GM12878 (cell line): ENCODE measurements at regions not wholly inside any gene's neighbourhood (a gene's known extent, or its start where the extent isn't known, plus 50 kb on each side); places are given as distances from the start of the nearest gene placed in this dataset.

Experiments
- ATAC-seq: fragments of 200-7000 bp; cut with Tn5 transposase; 3 replicates; pipeline ENCODE4 v1.9.1; 2020; ENCODE audit warnings: mild to moderate bottlenecking, moderate library complexity
- BruUV-seq: library from RNA; stranded (reverse); fragments of 400-500 nt; replicated peaks from 2 replicates; lab custom pipeline; 2021; lab: Mats Ljungman, UMichigan
- CTCF ChIA-PET: fragments of 300-600 bp; sonication (Branson Sonifier 250); formaldehyde crosslinking; extraction: SDS; loops from one replicate; lab custom pipeline; 2021; ENCODE audit warnings: inconsistent platforms; lab: Yijun Ruan, JAX
- POLR2A ChIA-PET: fragments of 350-600 bp; formaldehyde crosslinking; extraction: SDS; loops from one replicate; lab custom pipeline; 2021; ENCODE audit warnings: inconsistent platforms; lab: Charles Lee
- RAD21 ChIA-PET: fragments of 300-600 bp; sonication (Branson Sonifier 250); formaldehyde crosslinking; loops from one replicate; lab custom pipeline; 2023; ENCODE audit warnings: antibody characterized with exemption; ENCODE audit not compliant: unreplicated experiment; lab: Charles Lee
- SMC1A ChIA-PET: fragments of 300-600 bp; sonication (Branson Sonifier 250); formaldehyde crosslinking; loops from one replicate; lab custom pipeline; 2023; ENCODE audit not compliant: unreplicated experiment, uncharacterized antibody; lab: Charles Lee
- DNase-seq: peaks from one replicate; pipeline ENCODE4 v3.0.0-alpha.2; 2011; ENCODE audit warnings: low read depth, low spot score
- FAIRE-seq: peaks from 3 replicates; lab custom pipeline; 2011; peaks lifted over from hg19 to GRCh38; lab: Jason Lieb, UNC
- H2AFZ ChIP-seq: 2 replicates; pipeline ENCODE4 v1.6.0; 2011; ENCODE audit warnings: low read depth, low read length, control low read depth; ENCODE audit not compliant: control insufficient read depth
- H3K27ac ChIP-seq: 2 replicates; pipeline ENCODE4 v1.5.1; 2011; ENCODE audit warnings: control low read depth; ENCODE audit not compliant: control insufficient read depth, insufficient read depth
- H3K27me3 ChIP-seq, 2 experiments: replicated peaks in 1 of 2; 2 replicates each; pipeline versions ENCODE4 v1.6.0 to v1.6.1; 2011; ENCODE audit warnings: low read length in 1 of 2; ENCODE audit not compliant: control insufficient read depth in 2 of 2, insufficient read depth in 2 of 2
- H3K36me3 ChIP-seq, 2 experiments: 2 replicates each; pipeline ENCODE4 v1.5.1; 2011; ENCODE audit warnings: low read length in 1 of 2; ENCODE audit not compliant: control insufficient read depth in 2 of 2, insufficient read depth in 2 of 2
- H3K4me1 ChIP-seq: 2 replicates; pipeline ENCODE4 v1.6.1; 2011; ENCODE audit warnings: mild to moderate bottlenecking, low read length, moderate library complexity, mixed read lengths; ENCODE audit not compliant: control insufficient read depth, insufficient read depth
- H3K4me2 ChIP-seq: 2 replicates; pipeline ENCODE4 v1.6.0; 2011; ENCODE audit warnings: control low read depth; ENCODE audit not compliant: control insufficient read depth, insufficient read depth
- H3K4me3 ChIP-seq: fragments of 200-600 bp; sonication (generic); 2 replicates; pipeline ENCODE4 v1.5.1; 2016
- H3K79me2 ChIP-seq: 2 replicates; pipeline ENCODE4 v1.6.0; 2011; ENCODE audit warnings: low read length; ENCODE audit not compliant: control insufficient read depth, insufficient read depth
- H3K9ac ChIP-seq: 2 replicates; pipeline ENCODE4 v1.8.0; 2011; ENCODE audit warnings: low read length, control low read depth, mixed read lengths; ENCODE audit not compliant: control insufficient read depth, insufficient read depth
- H3K9me3 ChIP-seq: replicated peaks from 3 replicates; pipeline ENCODE4 v1.5.1; 2011; ENCODE audit warnings: mild to moderate bottlenecking, low read length; ENCODE audit not compliant: control insufficient read depth, insufficient read depth
- H4K20me1 ChIP-seq: 2 replicates; pipeline ENCODE4 v1.6.0; 2011; ENCODE audit not compliant: control insufficient read depth, insufficient read depth
- HDAC6 ChIP-seq: fragments of 200-600 bp; sonication (generic); IDR thresholded peaks from one replicate; pipeline ENCODE4 v1.8.0; 2017; ENCODE audit warnings: antibody characterized with exemption; ENCODE audit not compliant: unreplicated experiment
- KAT2A ChIP-seq: conservative IDR thresholded peaks from 2 replicates; pipeline ENCODE4 v1.6.1; 2011; ENCODE audit warnings: low read depth, low read length; ENCODE audit not compliant: control insufficient read depth
- RUNX3 ChIP-seq: IDR thresholded peaks from 2 replicates; pipeline ENCODE4 v1.6.1; 2012; ENCODE audit warnings: low read length, inconsistent platforms
- SMC3 ChIP-seq: IDR thresholded peaks from 2 replicates; pipeline ENCODE4 v1.6.1; 2011; ENCODE audit warnings: low read length, improper control_type of control experiment, borderline replicate concordance
- ZNF207 ChIP-seq: fragments of 450-650 bp; IDR thresholded peaks from 2 replicates; pipeline ENCODE4 v1.6.1; 2014; ENCODE audit warnings: antibody characterized with exemption, mild to moderate bottlenecking, borderline replicate concordance
- ZNF622 ChIP-seq: fragments of 450-650 bp; IDR thresholded peaks from 2 replicates; pipeline ENCODE4 v1.6.1; 2017; ENCODE audit warnings: mild to moderate bottlenecking, inconsistent platforms
- WGBS: methylation state at CpG from one replicate; pipeline ENCODE4 v1.1.6; 2016; ENCODE audit warnings: low lambda C conversion rate; ENCODE audit not compliant: insufficient replicate concordance, insufficient coverage; ENCODE audit errors: missing lambda C conversion rate; 5-methylcytosine and 5-hydroxymethylcytosine counted together
- in situ Hi-C: fragments of 300-500 bp; cut with MboI; formaldehyde crosslinking; loops from 9 replicates; pipeline ENCODE4 v1.14.3; 2018; ENCODE audit warnings: mixed read lengths
- intact Hi-C: fragments of 100-400 bp; cut with micrococcal nuclease; formaldehyde crosslinking; loops from one replicate; pipeline ENCODE4 v1.14.2; 2022; ENCODE audit not compliant: unreplicated experiment
- TF ChIP-seq, protein P1 (sequence below): IDR thresholded peaks from 2 replicates; pipeline ENCODE4 v1.6.1; 2012; ENCODE audit warnings: mild to moderate bottlenecking, low read depth, low read length

DNA sequence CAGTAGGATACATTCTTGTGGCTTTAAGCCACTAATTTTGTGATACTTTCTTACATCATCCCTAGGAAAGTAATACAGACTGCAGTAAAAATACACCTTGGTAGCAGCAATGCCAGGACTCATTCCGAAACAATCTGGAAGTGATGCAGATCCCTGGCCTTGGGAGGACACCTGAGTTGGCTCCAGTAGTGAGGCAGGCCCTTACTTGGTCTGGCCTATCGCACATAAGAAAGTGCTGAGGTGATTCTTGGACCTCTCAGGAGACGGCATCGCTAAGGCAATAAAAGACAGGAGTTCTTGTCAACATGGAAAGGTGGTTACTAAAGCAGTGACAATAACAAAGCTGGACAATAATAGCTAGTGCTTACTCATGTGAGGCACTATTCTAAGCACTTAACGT is 126.5 kb downstream of the SUCNR1 start:
- Histone ChIP-seq H3K4me3 (no peak overlapping the region), H3K79me2 (no peaks in the 10 kb centered on the region), H3K9ac (no peak overlapping the region), H3K27ac (no peak overlapping the region), H3K36me3 (no peaks in the 10 kb centered on the region), H3K27me3 (no peaks in the 10 kb centered on the region), H3K4me1 (no peaks in the 10 kb centered on the region), H2AFZ (no peak overlapping the region), H4K20me1 (no peaks in the 10 kb centered on the region; the same call in 1 of the 2 replicates), H3K9me3 (no peaks in the 10 kb centered on the region), H3K4me2 (no peak overlapping the region)
- intact Hi-C loops (no loop called here), in situ Hi-C loops (no loop called here)
- SMC1A ChIA-PET: no interaction called here
- CTCF ChIA-PET: no interaction called here
- no peak for DNase-seq
- no peak for FAIRE-seq
- POLR2A ChIA-PET: no interaction called here
- WGBS: 64% methylated on average over 5 of the region's 5 CpGs
- no TSS peak for BruUV-seq
- ATAC-seq: no peak
- no peak for TF ChIP-seq RUNX3
- no peak for TF ChIP-seq SMC3
- TF ChIP-seq HDAC6: no peak
- TF ChIP-seq KAT2A: no peak
- TF ChIP-seq ZNF207: no peak
- no peak for TF ChIP-seq ZNF622
- TF ChIP-seq, protein P1, sequence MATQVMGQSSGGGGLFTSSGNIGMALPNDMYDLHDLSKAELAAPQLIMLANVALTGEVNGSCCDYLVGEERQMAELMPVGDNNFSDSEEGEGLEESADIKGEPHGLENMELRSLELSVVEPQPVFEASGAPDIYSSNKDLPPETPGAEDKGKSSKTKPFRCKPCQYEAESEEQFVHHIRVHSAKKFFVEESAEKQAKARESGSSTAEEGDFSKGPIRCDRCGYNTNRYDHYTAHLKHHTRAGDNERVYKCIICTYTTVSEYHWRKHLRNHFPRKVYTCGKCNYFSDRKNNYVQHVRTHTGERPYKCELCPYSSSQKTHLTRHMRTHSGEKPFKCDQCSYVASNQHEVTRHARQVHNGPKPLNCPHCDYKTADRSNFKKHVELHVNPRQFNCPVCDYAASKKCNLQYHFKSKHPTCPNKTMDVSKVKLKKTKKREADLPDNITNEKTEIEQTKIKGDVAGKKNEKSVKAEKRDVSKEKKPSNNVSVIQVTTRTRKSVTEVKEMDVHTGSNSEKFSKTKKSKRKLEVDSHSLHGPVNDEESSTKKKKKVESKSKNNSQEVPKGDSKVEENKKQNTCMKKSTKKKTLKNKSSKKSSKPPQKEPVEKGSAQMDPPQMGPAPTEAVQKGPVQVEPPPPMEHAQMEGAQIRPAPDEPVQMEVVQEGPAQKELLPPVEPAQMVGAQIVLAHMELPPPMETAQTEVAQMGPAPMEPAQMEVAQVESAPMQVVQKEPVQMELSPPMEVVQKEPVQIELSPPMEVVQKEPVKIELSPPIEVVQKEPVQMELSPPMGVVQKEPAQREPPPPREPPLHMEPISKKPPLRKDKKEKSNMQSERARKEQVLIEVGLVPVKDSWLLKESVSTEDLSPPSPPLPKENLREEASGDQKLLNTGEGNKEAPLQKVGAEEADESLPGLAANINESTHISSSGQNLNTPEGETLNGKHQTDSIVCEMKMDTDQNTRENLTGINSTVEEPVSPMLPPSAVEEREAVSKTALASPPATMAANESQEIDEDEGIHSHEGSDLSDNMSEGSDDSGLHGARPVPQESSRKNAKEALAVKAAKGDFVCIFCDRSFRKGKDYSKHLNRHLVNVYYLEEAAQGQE: no peak
- RAD21 ChIA-PET: no interaction called here
